ENCODE measurements at regions not wholly inside any gene's neighbourhood (a gene's known extent, or its start where the extent isn't known, plus 50 kb on each side); places are given as distances from the start of the nearest gene placed in this dataset.
"Not testable (repeated sequence)": the region's sequence is repeated elsewhere in the genome, so short reads cannot be mapped to it uniquely, and the experiment has no call there.

DNA sequence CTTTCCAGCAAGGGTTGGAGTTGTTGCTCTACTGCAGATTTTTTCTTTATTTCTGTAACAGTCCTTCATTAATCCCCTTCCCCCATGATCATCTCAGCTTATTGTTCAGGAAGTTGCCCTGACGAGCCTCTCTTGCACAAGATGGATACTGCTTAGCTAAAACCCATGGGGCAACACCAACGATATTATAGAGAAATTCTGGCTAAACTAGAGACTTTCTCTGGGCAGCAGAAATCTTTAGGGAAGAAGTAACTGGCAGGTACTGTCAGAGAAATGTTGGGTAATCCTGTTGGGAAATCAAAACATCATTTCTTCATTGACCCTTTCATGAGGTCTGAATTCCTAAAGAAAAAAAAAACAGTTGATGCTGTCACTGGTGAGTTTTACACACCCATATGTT, 921.3 kb downstream of the NLGN4X start:
- Histone ChIP-seq H3K4me1 (ENCODE audit: control insufficient read depth in 2 of 2, insufficient read depth in 2 of 2, low read length in 1 of 2) (no peaks in the 10 kb centered on the region), H3K4me3 (ENCODE audit: low read depth in 1 of 2, low read length in 2 of 2) (no peak overlapping the region), H3K36me3 (ENCODE audit: control insufficient read depth in 2 of 2, insufficient read depth in 2 of 2, low read length in 1 of 2) (no peaks in the 10 kb centered on the region), H3K27me3 (ENCODE audit: control insufficient read depth in 1 of 2, insufficient read depth in 2 of 2, low read length in 2 of 2) (no peaks in the 10 kb centered on the region), H3K27ac (ENCODE audit: low read depth in 2 of 2, low read length in 1 of 2) (no peak overlapping the region), H3K9me3 (ENCODE audit: control insufficient read depth in 2 of 2, insufficient read depth in 1 of 2, low read depth in 1 of 2, low read length in 1 of 2) (peaks cover 0 to 7% of the 10 kb centered on the region in 2 donors)
- 36 to 43% methylated on average over 2 of the region's 2 CpGs for WGBS, 2 donors

DNA sequence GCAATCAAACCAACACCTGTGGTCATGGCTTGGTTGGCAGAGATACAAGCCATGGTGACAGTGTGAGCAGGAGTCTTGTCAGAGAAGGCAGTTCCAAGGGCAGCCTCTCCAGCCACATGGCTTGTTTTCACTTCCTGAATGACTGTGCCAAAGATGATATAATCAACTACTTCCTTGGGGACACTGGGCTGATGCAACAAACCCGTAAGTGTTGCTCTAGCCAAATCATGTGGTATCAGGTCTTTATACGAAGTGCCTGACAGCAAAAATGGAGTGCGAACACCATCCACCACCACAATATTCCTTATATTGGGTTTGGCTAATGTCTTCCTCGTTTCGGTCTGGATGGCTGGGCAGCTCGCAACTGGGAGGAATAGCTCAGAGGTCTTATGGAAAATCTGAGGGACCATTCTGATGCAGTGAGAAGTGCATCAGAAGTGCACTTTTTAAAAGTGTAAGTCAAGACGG, 922.0 kb downstream of the NLGN4X start:
- no peaks in the 10 kb centered on the region for H3K4me1 ChIP-seq (ENCODE audit: control insufficient read depth in 2 of 2, insufficient read depth in 2 of 2, low read length in 1 of 2)
- no peak overlapping the region for H3K4me3 ChIP-seq (ENCODE audit: low read depth in 1 of 2, low read length in 2 of 2)
- H3K9me3 ChIP-seq (ENCODE audit: control insufficient read depth in 2 of 2, insufficient read depth in 1 of 2, low read depth in 1 of 2, low read length in 1 of 2) = peaks cover 0 to 7% of the 10 kb centered on the region in 2 donors
- H3K27ac ChIP-seq (ENCODE audit: low read depth in 2 of 2, low read length in 1 of 2) = no peak overlapping the region
- H3K36me3 ChIP-seq (ENCODE audit: control insufficient read depth in 2 of 2, insufficient read depth in 2 of 2, low read length in 1 of 2) = no peaks in the 10 kb centered on the region
- no peaks in the 10 kb centered on the region for H3K27me3 ChIP-seq (ENCODE audit: control insufficient read depth in 1 of 2, insufficient read depth in 2 of 2, low read length in 2 of 2)
- WGBS, 2 donors = 85 to 86% methylated on average over 7 of the region's 7 CpGs

DNA sequence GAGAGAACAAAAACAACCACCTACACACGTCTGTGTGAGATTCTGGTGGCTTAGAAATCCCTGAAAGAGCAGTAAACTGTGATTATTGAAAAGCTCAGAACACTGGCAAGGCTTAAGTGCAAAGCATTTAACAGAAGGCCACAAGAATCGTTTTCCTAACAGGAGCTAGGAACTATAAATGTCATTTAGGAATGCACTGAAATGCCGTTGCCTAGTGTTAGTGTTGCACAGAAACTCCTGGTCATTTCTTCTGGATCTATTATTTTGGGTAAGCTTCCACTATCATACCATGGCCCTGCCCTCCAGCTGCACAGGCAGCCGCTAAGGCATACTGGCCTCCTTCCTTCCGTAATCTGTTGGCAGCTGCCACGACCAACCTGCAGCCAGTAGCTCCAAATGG, 923.2 kb downstream of the NLGN4X start:
- H3K36me3 ChIP-seq (ENCODE audit: control insufficient read depth in 2 of 2, insufficient read depth in 2 of 2, low read length in 1 of 2) = no peaks in the 10 kb centered on the region
- H3K9me3 ChIP-seq (ENCODE audit: control insufficient read depth in 2 of 2, insufficient read depth in 1 of 2, low read depth in 1 of 2, low read length in 1 of 2) = peaks cover 0 to 7% of the 10 kb centered on the region in 2 donors
- H3K27me3 ChIP-seq (ENCODE audit: control insufficient read depth in 1 of 2, insufficient read depth in 2 of 2, low read length in 2 of 2) = no peaks in the 10 kb centered on the region
- H3K4me1 ChIP-seq (ENCODE audit: control insufficient read depth in 2 of 2, insufficient read depth in 2 of 2, low read length in 1 of 2) = no peaks in the 10 kb centered on the region
- no peak overlapping the region for H3K27ac ChIP-seq (ENCODE audit: low read depth in 2 of 2, low read length in 1 of 2)
- 60 to 66% methylated on average over 6 of the region's 6 CpGs for WGBS, 2 donors
- H3K4me3 ChIP-seq (ENCODE audit: low read depth in 1 of 2, low read length in 2 of 2) = no peak overlapping the region

DNA sequence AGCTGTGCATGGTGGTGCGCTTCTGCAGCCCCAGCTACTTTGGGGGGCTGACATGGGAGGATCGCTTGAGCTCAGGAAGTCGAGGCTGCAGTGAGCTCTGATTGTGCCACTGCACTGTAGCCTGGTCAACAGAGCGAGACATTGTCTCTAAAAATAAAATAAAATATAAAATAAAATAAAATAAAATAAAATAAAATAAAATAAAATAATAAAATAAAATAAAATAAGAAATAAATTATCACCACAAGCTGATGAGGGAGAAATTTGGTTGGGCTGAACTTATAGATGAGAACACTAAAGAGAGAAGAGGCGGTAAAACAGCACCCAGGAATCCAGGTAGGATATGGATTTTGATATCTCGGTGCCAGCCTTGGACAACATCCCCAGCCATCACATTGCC, 933.7 kb downstream of the NLGN4X start:
- H3K4me1 ChIP-seq (ENCODE audit: control insufficient read depth in 2 of 2, insufficient read depth in 2 of 2, low read length in 1 of 2) = no peaks in the 10 kb centered on the region
- H3K9me3 ChIP-seq (ENCODE audit: control insufficient read depth in 2 of 2, insufficient read depth in 1 of 2, low read depth in 1 of 2, low read length in 1 of 2) = no peaks in the 10 kb centered on the region
- 88 to 93% methylated on average over 6 of the region's 6 CpGs for WGBS, 2 donors
- H3K27me3 ChIP-seq (ENCODE audit: control insufficient read depth in 1 of 2, insufficient read depth in 2 of 2, low read length in 2 of 2) = no peaks in the 10 kb centered on the region
- no peaks in the 10 kb centered on the region for H3K36me3 ChIP-seq (ENCODE audit: control insufficient read depth in 2 of 2, insufficient read depth in 2 of 2, low read length in 1 of 2)
- H3K4me3 ChIP-seq (ENCODE audit: low read depth in 1 of 2, low read length in 2 of 2) = no peak overlapping the region
- H3K27ac ChIP-seq (ENCODE audit: low read depth in 2 of 2, low read length in 1 of 2) = no peak overlapping the region

DNA sequence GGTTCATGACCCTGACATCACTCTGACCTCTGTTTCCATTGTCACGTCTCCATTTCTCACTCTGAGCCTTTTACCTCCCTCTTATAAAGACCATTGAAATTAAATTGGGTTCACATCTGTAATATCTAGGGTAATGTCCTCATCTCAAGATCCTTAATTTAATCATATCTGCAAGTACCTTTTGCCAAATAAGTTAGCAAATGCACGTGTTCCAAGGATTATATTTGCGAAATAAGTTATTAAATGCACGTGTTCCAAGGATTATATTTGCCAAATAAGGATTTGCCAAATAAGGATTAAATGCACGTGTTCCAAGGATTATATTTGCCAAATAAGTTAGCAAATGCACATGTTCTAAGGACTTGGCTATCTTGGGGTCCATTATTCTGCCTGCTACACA, 938.0 kb downstream of the NLGN4X start:
- Histone ChIP-seq H3K27ac (ENCODE audit: low read depth in 2 of 2, low read length in 1 of 2) (no peak overlapping the region), H3K27me3 (ENCODE audit: control insufficient read depth in 1 of 2, insufficient read depth in 2 of 2, low read length in 2 of 2) (no peaks in the 10 kb centered on the region), H3K4me1 (ENCODE audit: control insufficient read depth in 2 of 2, insufficient read depth in 2 of 2, low read length in 1 of 2) (no peaks in the 10 kb centered on the region), H3K9me3 (ENCODE audit: control insufficient read depth in 2 of 2, insufficient read depth in 1 of 2, low read depth in 1 of 2, low read length in 1 of 2) (no peaks in the 10 kb centered on the region), H3K36me3 (ENCODE audit: control insufficient read depth in 2 of 2, insufficient read depth in 2 of 2, low read length in 1 of 2) (no peaks in the 10 kb centered on the region), H3K4me3 (ENCODE audit: low read depth in 1 of 2, low read length in 2 of 2) (no peak overlapping the region)
- WGBS, 2 donors = 58 to 68% methylated on average over 5 of the region's 5 CpGs

DNA sequence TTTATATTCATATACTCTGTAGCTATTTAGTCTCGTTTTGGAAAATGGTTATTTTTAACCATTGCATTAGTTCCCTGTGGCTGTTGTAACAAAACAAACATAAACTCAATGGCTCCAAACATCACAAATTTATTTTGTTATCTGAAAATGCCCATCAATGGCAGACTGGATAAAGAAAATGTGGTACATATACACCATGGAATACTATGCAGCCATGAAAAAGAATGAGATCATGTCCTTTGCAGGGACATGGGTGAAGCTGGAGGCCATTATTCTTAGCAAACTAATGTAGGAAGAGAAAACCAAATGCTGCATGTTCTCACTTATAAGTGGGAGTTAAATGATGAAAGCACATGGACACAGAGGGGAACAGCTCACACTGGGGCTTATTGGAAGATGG, 938.7 kb downstream of the NLGN4X start:
- not testable (repeated sequence) for H3K27ac ChIP-seq (ENCODE audit: low read depth in 2 of 2, low read length in 1 of 2); H3K27me3 ChIP-seq (ENCODE audit: control insufficient read depth in 1 of 2, insufficient read depth in 2 of 2, low read length in 2 of 2); H3K4me1 ChIP-seq (ENCODE audit: control insufficient read depth in 2 of 2, insufficient read depth in 2 of 2, low read length in 1 of 2); H3K36me3 ChIP-seq (ENCODE audit: control insufficient read depth in 2 of 2, insufficient read depth in 2 of 2, low read length in 1 of 2); H3K4me3 ChIP-seq (ENCODE audit: low read depth in 1 of 2, low read length in 2 of 2); H3K9me3 ChIP-seq (ENCODE audit: control insufficient read depth in 2 of 2, insufficient read depth in 1 of 2, low read depth in 1 of 2, low read length in 1 of 2)
- 81 to 91% methylated on average over 1 of the region's 1 CpG for WGBS, 2 donors

DNA sequence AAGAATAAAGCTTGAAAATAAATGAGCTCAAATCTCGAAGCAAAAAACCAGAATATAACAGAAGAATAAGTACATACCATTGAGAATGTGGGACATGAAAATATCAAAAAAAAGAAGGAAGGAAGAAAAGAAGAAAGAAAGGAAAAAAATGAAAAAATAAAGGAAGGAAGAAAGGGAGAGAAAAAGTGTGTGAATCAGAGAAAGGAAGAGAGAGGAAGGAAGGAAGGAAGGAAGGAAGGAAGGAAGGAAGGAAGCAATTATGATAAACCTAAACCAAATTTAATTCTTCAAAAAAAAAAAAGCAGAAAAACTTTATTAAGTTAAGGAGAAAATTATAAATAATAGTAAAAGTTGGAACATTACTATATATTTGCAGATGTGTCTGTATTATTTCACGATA, 949.8 kb downstream of the NLGN4X start:
- 88 to 91% methylated on average over 2 of the region's 2 CpGs for WGBS, 2 donors
- no peaks in the 10 kb centered on the region for H3K9me3 ChIP-seq (ENCODE audit: control insufficient read depth in 2 of 2, insufficient read depth in 1 of 2, low read depth in 1 of 2, low read length in 1 of 2)
- H3K36me3 ChIP-seq (ENCODE audit: control insufficient read depth in 2 of 2, insufficient read depth in 2 of 2, low read length in 1 of 2) = no peaks in the 10 kb centered on the region
- H3K27ac ChIP-seq (ENCODE audit: low read depth in 2 of 2, low read length in 1 of 2) = no peak overlapping the region
- no peak overlapping the region for H3K4me3 ChIP-seq (ENCODE audit: low read depth in 1 of 2, low read length in 2 of 2)
- no peaks in the 10 kb centered on the region for H3K4me1 ChIP-seq (ENCODE audit: control insufficient read depth in 2 of 2, insufficient read depth in 2 of 2, low read length in 1 of 2)
- H3K27me3 ChIP-seq (ENCODE audit: control insufficient read depth in 1 of 2, insufficient read depth in 2 of 2, low read length in 2 of 2) = no peaks in the 10 kb centered on the region

DNA sequence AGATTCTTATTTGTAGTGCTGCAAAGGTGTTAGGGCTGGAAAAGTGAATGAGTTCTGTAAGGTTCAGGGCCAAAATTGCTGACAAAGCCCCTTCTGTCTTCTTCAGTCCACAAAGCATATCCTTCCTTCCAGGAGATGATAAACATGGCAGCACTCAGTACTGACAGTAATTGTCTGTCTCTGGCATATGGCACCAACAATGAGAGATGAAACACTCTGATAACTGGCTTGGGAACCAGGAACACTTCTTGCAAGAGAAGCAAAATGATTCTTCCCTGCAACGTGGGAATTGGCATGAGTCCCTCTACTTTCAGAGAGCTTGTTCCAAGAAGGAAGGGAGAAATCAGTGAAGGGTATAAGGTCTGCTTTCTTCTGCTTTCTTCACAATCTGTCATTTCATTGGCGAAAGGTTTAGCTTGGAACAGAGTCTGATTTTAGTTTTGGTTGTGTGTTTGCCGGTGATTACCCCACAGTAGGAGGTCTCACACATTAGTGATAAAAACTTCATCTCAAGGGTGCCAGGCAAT, 963.3 kb downstream of the NLGN4X start:
- whole genome bisulfite sequencing, 2 donors = 58 to 67% methylated on average over 3 of the region's 3 CpGs
- H3K4me1 ChIP-seq (ENCODE audit: control insufficient read depth in 2 of 2, insufficient read depth in 2 of 2, low read length in 1 of 2) = no peaks in the 10 kb centered on the region
- no peaks in the 10 kb centered on the region for H3K27me3 ChIP-seq (ENCODE audit: control insufficient read depth in 1 of 2, insufficient read depth in 2 of 2, low read length in 2 of 2)
- no peak overlapping the region for H3K27ac ChIP-seq (ENCODE audit: low read depth in 2 of 2, low read length in 1 of 2)
- H3K9me3 ChIP-seq (ENCODE audit: control insufficient read depth in 2 of 2, insufficient read depth in 1 of 2, low read depth in 1 of 2, low read length in 1 of 2) = peaks cover 2 to 3% of the 10 kb centered on the region in 2 donors
- H3K4me3 ChIP-seq (ENCODE audit: low read depth in 1 of 2, low read length in 2 of 2) = no peak overlapping the region
- no peaks in the 10 kb centered on the region for H3K36me3 ChIP-seq (ENCODE audit: control insufficient read depth in 2 of 2, insufficient read depth in 2 of 2, low read length in 1 of 2)

DNA sequence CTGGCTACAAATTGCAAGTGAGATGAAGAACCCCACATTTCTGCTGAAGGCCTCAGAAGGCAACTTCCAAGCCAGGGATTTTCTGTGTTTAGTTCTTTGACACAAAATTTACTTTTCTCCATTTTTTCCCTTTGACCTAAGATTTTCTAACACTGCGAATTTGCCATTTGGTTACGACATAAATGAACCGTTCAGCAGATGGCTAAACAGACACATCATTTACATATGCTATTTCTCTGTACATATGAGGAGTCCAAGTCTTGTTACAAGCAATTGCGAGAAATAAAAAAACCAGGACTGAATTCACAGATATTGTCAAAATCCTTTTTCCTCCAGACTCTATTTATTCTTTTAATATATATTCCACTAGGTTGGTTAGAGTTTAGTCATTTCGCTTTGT, 978.6 kb downstream of the NLGN4X start:
- Histone ChIP-seq H3K36me3 (ENCODE audit: control insufficient read depth in 2 of 2, insufficient read depth in 2 of 2, low read length in 1 of 2) (no peaks in the 10 kb centered on the region), H3K9me3 (ENCODE audit: control insufficient read depth in 2 of 2, insufficient read depth in 1 of 2, low read depth in 1 of 2, low read length in 1 of 2) (no peaks in the 10 kb centered on the region), H3K4me1 (ENCODE audit: control insufficient read depth in 2 of 2, insufficient read depth in 2 of 2, low read length in 1 of 2) (no peaks in the 10 kb centered on the region), H3K27ac (ENCODE audit: low read depth in 2 of 2, low read length in 1 of 2) (no peak overlapping the region), H3K4me3 (ENCODE audit: low read depth in 1 of 2, low read length in 2 of 2) (no peak overlapping the region), H3K27me3 (ENCODE audit: control insufficient read depth in 1 of 2, insufficient read depth in 2 of 2, low read length in 2 of 2) (no peaks in the 10 kb centered on the region)
- 78 to 85% methylated on average over 5 of the region's 5 CpGs for whole genome bisulfite sequencing, 2 donors

DNA sequence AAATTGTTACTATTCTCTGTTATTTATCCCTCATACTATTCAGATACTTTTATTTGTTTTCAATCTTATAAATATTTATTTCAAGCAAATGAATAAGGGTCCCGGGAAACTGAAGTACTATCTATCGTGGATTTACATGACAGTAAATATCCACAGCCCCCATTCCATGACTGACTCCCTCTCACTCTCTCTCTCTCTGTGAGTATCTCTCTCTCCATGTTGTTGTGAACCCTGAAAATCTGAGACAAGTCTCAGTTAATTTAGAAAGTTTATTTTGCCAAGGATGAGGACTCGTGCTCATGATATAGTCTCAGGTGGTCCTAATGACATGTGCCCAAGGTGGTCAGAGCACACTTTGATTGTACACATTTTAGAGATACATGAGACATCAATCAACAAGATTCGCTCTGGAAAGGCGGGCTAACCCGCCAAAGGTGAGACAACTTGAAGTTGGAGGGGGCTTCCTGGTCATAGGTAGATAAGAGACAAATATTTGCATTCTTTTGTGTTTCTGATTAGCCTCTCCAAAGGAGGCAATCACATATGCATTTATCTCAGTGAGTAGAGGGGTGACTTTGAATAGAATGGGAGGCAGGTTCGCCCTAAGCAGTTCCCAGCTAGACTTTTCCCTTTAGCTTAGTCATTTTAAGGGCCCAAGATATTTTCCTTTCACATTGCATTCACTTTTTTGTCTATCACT, 986.4 kb downstream of the NLGN4X start:
- Histone ChIP-seq H3K36me3 (ENCODE audit: control insufficient read depth in 2 of 2, insufficient read depth in 2 of 2, low read length in 1 of 2) (no peaks in the 10 kb centered on the region), H3K4me3 (ENCODE audit: low read depth in 1 of 2, low read length in 2 of 2) (no peak overlapping the region), H3K27me3 (ENCODE audit: control insufficient read depth in 1 of 2, insufficient read depth in 2 of 2, low read length in 2 of 2) (no peaks in the 10 kb centered on the region), H3K27ac (ENCODE audit: low read depth in 2 of 2, low read length in 1 of 2) (no peak overlapping the region), H3K9me3 (ENCODE audit: control insufficient read depth in 2 of 2, insufficient read depth in 1 of 2, low read depth in 1 of 2, low read length in 1 of 2) (no peaks in the 10 kb centered on the region), H3K4me1 (ENCODE audit: control insufficient read depth in 2 of 2, insufficient read depth in 2 of 2, low read length in 1 of 2) (no peaks in the 10 kb centered on the region)
- WGBS, 2 donors = 37 to 39% methylated on average over 7 of the region's 7 CpGs

All from esophagus (tissue), 2 donors.